Right kidney (tissue), 1 donor: ENCODE measurements at regions not wholly inside any gene's neighbourhood (a gene's known extent, or its start where the extent isn't known, plus 50 kb on each side); places are given as distances from the start of the nearest gene placed in this dataset.
"Not testable (repeated sequence)": the region's sequence is repeated elsewhere in the genome, so short reads cannot be mapped to it uniquely, and the experiment has no call there.

Experiments
- DNase-seq: peaks from one replicate; pipeline ENCODE4 v3.0.0-alpha.2; 2016

DNA sequence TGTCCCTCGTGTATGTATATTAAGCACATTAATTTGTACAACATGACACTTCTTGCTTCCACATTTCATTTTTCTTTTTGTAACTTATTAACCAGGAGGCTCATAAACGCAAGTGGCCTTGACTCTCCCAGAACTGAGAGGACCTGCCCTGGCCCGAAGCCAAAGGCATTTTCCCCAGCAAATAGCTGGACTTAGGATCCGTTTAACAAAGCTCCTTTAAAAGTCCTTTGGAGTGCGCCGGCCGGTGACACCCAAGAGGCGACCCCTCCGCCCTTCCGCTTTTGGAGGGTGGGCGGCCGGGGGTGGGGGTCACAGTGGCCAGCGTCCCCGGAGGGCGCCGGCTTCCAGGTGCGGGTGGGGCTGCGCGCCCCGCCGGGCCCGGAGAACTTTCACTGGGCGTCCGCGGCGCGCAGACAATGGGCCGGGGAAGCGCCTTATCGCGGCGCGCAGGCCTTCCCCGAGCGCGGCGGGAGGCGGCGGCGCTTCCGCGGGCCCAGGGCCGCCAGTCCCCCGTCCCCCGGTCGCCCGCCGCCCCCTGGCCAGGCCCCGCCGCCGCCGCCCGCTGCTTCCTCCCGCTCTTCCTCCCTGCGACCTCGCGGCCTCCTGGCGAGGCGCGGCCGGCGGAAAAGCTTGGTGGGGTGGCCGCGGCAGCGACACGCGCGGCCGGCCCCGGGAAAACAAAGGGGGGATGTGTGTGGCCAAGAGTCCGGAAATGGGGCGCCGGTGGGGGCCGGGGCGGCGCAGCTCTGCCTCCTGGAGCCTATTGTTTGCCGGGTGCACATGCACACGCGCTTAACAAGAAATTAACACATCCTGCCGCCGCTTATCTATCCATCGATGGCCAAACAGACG lies 613.4 kb downstream of the MCTP2 start:
- DNase-seq, result peak; percentile 86

DNA sequence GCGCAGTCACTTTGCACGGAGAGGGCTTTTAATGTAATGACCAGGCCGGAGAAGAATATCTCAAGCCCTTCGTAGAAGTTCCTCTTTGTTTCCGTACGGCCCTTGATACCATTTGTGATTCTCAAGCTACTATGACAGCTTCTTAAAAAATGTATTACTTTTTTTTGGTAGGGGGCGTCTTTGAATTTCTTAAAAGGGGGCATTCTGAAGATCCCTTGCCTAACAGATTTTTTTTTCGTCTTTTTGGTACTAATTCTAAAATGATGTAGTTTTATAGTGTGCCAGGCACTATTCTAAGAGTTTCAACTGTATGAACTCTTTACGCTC lies 614.0 kb downstream of the MCTP2 start:
- DNase-seq, result no peak

DNA sequence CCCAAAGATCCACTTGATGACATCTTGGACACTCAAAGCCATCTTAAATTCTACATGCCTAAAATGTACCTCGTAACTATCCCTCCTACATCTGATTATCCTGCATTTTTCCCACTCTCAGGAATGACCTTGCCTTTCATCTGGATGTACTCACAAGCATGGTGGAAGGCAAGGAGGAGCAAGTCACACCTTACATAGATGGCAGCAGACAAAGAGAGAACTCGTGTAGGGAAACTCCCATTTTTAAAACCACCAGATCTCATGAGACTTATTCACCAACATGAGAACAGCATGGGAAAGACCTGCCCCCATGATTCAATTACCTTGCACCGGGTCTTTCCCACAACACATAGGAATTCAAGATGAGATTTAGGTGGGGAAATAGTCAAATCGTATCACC lies 616.0 kb downstream of the MCTP2 start:
- no peak for DNase-seq

DNA sequence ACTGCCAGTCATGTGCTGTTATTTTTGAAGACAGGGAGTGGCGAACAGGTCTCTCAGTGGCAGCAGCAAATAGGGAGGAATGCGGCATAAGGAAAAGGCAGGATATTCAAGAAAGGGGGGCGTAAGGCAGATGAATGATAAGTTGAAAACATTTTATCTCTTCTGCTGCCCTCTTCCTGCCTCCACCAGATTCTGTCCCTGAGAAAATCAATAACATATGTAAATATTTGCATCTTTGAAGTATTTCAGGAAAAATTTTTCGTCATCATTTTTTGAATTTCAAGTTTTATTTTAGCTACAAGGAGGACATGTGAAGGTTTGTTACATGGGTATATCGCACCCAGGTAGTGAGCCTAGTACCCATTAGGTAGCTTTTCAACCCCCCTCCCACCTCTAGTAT lies 616.7 kb downstream of the MCTP2 start:
- DNase-seq, result no peak

DNA sequence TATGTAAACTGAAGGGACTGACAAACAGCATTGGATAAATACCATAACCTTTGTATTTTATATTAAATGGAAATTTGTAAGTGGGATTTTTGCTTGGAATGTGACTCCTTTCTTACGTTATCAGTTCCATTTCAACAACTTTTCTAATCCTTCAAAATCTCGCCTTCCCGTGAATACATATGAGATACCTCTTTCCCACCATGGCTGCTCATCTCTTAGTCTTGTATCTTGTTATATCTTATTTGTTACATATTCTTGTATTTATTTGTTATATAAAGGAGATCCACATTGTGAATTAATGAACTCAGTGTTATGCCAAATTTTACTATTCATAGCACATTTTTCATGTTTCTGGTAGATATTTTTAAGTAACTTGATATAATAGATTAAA lies 623.7 kb downstream of the MCTP2 start:
- DNase-seq, result no peak

DNA sequence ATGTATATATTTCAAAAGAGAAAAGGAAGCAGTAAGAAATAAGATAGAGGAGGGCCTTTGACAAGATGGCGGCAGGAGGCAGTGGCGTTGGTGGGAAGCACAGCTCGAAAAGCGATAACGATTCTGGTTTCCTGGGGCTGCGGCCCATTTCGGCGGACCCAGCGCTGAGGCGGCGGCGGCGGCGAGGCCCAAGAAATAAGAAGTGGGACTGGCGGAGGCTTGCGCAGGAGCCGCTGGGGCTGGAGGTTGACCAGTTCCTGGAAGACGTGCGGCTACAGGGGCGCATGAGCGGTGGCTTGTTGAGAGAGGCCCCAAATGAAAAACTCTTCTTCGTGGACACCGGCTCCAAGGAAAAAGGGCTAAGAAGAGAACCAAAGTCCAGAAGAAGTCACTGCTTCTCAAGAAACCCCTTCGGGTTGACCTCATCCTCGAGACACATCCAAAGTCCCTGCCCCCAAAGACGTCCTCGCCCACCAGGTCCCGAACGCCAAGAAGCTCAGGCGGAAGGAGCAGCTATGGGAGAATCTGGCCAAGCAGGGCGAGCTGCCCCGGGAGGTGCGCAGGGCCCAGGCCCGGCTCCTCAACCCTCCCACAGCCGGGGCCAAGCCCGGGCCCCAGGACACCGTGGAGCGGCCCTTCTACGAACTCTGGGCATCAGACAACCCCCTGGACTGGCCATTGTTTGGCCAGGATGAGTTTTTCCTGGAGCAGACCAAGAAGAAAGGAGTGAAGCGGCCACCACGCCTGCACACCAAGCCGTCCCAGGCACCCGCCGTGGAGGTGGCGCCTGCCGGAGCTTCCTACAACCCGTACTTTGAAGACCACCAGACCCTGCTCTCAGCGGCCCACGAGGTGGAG lies 624.3 kb downstream of the MCTP2 start:
- DNase-seq, result no peak

GRCh38 chr15:94856267-94856854 lies 625.0 kb downstream of the MCTP2 start:
- DNase-seq, result no peak

GRCh38 chr15:94857466-94857865 lies 626.1 kb downstream of the MCTP2 start:
- no peak for DNase-seq

- DNase-seq, result no peak
These were observed 626.6 kb downstream of the MCTP2 start for GRCh38 chr15:94858011-94858410.

GRCh38 chr15:94858449-94858848 lies 627.1 kb downstream of the MCTP2 start:
- no peak for DNase-seq

DNA sequence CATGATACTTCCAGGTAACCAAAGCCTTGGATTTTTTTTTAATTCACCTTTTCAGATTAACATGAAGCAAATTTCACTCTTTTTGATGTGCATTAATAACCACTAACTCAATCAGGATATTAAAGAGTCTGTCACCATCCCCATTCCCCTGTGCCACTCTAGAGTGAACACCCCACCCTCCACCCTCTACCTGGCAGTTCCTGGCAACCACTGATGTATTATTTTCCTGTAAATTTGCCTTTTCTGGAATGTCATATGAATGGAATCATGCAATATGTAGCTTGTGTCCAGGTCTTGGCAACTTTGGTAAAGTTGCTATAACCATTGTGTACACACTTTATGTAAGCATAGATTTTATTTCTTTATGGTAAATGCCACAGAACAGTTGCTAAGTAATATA lies 627.6 kb downstream of the MCTP2 start:
- no peak for DNase-seq

- DNase-seq, result no peak
These were observed 633.2 kb downstream of the MCTP2 start for GRCh38 chr15:94864600-94864999.

GRCh38 chr15:94868265-94868664 lies 636.9 kb downstream of the MCTP2 start:
- not testable (repeated sequence) for DNase-seq

DNA sequence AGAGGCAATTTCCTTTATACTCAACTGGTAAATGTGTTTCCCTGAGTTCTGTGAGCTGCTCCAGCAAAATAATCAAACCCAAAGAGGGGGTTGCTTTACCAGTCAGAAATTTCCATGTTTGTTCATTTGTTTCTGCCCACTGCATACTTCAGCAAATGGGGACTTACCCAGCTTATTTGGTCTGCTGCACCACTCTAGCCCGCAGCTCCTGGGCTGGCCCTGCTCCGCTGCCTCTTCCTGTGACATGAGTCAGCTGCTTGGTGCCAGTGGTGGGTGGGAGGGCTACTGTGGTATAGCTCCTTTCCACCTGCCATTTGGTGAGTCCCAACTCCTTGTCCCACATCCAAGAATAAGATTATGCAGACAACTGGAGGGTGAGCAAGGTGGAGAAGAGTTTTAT lies 644.2 kb downstream of the MCTP2 start:
- no peak for DNase-seq

GRCh38 chr15:94877833-94878232 lies 646.5 kb downstream of the MCTP2 start:
- no peak for DNase-seq

- DNase-seq, result no peak
These were observed 650.8 kb downstream of the MCTP2 start for GRCh38 chr15:94882071-94882712.

DNA sequence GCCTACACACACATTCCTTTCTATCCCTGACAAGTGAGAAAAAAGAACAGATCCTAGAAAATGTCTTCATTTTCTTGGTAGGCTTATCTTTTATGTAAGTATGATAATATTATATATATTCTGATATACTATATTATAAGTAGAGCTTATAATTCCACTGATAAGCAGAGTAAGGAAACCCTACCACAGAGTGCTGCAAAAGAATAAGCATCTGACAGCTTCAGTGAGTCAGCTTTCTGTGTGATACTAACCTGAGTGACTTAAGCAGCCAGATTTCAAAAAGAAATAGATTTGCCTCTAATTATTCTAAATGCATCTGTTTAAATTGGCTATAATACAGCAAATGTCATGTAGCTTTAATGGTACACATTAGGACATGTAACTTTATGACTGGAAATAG lies 656.0 kb downstream of the MCTP2 start:
- no peak for DNase-seq

- DNase-seq, result no peak
These were observed 657.8 kb downstream of the MCTP2 start for GRCh38 chr15:94889153-94889552.

- DNase-seq, result no peak
These were observed 661.7 kb downstream of the MCTP2 start for GRCh38 chr15:94893091-94893490.

DNA sequence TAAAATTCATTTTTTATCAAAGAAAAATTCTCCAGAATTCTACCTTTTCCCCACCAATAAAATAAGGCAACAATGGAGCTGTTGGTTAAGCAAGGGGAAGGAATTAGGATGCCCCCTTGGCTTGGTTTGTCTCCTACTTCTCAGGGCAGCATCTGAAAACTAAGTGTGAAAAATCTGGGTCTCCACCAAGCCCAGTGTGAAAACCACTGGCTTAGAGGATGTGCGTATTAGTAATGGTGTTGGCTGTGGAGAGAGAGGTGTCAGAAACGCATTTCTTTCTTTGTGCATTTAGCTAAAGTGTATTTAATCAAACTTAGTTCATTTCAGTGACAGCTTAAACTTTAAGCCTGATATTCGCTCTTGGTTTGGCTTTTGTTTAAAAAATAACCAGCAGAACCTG lies 662.7 kb downstream of the MCTP2 start:
- no peak for DNase-seq

DNA sequence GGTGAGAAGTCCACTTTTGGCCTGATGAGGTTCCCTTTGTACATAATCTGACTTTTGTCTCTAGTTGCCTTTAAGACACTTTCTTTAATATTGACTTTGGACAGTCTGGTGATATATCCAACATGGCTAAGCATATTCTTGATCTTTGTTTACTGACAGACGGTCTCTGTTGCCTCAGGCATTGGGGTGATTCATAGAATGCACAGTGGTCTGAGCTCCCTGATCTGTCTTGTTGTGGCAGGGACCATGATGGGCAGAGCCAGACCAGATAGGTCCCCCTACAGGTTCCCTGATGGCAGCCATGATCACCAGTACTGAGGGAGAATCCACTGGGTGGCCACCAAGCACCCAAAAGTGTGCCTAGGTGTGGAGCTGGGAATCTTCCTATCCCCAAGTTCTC lies 678.1 kb downstream of the MCTP2 start:
- DNase-seq, result no peak

- no peak for DNase-seq
These were observed 678.8 kb downstream of the MCTP2 start for GRCh38 chr15:94910166-94910565.

DNA sequence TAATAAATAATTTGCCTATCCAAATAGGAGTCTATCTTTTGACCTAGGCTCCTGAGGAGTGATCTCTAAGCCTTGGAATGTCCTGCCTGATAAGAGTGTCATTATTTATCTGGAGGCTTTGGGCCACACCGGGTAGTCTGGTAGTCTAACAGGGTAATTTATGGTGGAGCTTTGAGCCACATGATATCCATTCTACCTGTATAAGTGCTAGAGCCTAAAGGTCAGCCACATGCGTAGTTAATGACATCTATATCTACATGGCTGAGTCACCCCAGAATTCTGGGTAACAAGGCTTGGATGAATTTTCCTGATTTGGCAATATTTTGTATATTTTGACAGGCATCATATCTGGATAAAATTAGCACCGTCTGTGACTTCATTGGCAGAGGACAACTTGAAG lies 681.4 kb downstream of the MCTP2 start:
- DNase-seq, result no peak
